ENCODE measurements at regions not wholly inside any gene's neighbourhood (a gene's known extent, or its start where the extent isn't known, plus 50 kb on each side); places are given as distances from the start of the nearest gene placed in this dataset.
"Not testable (repeated sequence)": the region's sequence is repeated elsewhere in the genome, so short reads cannot be mapped to it uniquely, and the experiment has no call there.

DNA sequence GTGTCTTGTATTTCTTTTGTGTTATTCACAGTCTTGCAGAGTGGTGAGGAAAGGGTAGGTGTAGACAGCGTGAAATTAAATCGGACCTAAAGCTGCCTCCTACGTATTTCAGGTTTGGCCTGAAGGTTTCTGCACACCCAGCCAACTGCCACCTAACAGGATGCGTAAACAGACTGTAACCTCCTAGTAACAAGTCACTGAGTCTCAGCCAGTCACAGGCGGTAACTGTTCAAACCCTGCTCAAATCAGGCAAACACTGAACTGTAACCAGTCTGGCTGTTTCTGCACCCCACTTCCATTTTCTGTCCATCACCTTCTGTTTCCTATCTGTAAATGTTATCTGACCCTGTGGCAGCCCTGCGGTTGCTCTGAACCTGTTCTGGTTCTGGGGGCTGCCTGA is 87.1 kb downstream of the ADAMTS15 start:
- Histone ChIP-seq H3K4me1 (peaks cover 0 to 24% (median 20%) of the 10 kb centered on the region in 10 experiments; a peak in 14 of 20 replicates), H3K36me3 (no peaks in the 10 kb centered on the region), H3K27ac (no peak overlapping the region), H3K4me2 (no peak overlapping the region), H4K20me1 (no peaks in the 10 kb centered on the region), H3K4me3 (no peak overlapping the region), H3K9ac (no peak overlapping the region), H3K9me3 (replicated peaks in 1 of 11) (no peaks in the 10 kb centered on the region), H3K27me3 (no peaks in the 10 kb centered on the region)
- TF ChIP-seq Cebpa-rat (IDR thresholded peaks at IDR 0.05): no peak

GRCh38 chr11:130536106-130537040 is 87.9 kb downstream of the ADAMTS15 start:
- TF ChIP-seq Cebpa-rat (IDR thresholded peaks at IDR 0.05): no peak
- Histone ChIP-seq H3K27ac (no peak overlapping the region), H3K4me2 (no peak overlapping the region)

GRCh38 chr11:130539680-130540079 is 91.2 kb downstream of the ADAMTS15 start:
- H3K9ac ChIP-seq, H3K4me3 ChIP-seq, H3K27me3 ChIP-seq, H3K4me1 ChIP-seq, H3K27ac ChIP-seq, H3K36me3 ChIP-seq, H4K20me1 ChIP-seq, H3K4me2 ChIP-seq: not testable (repeated sequence)
- H3K9me3 ChIP-seq (replicated peaks in 1 of 11): peaks cover 0 to 14% (median 0%) of the 10 kb centered on the region in 11 experiments; a peak in 1 of 22 replicates

More at GRCh38 chr11:130536106-130537040, 87.9 kb downstream of the ADAMTS15 start:
- Histone ChIP-seq H3K36me3 (no peaks in the 10 kb centered on the region), H3K4me3 (no peak overlapping the region), H4K20me1 (no peaks in the 10 kb centered on the region), H3K9me3 (replicated peaks in 1 of 11) (no peaks in the 10 kb centered on the region), H3K4me1 (peaks cover 0 to 19% (median 14%) of the 10 kb centered on the region in 10 experiments; a peak in 14 of 20 replicates), H3K9ac (no peak overlapping the region), H3K27me3 (no peaks in the 10 kb centered on the region)

DNA sequence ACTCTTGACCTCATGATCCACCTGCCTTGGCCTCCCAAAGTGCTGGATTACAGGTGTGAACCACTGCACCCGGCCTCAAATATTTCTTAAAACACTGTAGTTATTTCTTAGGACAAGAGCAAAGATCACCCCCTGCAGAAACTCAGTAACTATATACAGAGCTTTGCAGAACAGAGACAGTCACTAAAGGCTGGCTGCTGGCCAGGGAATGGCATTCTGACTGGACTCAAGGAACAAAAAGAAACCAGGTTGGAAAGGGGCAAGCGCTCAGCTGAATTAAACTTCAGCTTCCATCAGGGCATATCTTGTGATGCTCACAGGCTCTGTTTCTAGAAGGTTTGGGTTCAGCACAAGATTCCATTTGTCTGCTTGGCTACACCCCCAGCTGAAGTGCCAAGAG is 95.8 kb downstream of the ADAMTS15 start:
- H3K4me1 ChIP-seq: peaks cover 0 to 2% (median 0%) of the 10 kb centered on the region in 10 experiments; a peak in 3 of 20 replicates
- no peak overlapping the region for H3K27ac ChIP-seq
- no peaks in the 10 kb centered on the region for H3K27me3 ChIP-seq
- H3K36me3 ChIP-seq: no peaks in the 10 kb centered on the region
- no peak overlapping the region for H3K4me3 ChIP-seq
- no peak overlapping the region for H3K9ac ChIP-seq
- H4K20me1 ChIP-seq: no peaks in the 10 kb centered on the region
- H3K4me2 ChIP-seq: no peak overlapping the region
- H3K9me3 ChIP-seq (replicated peaks in 1 of 11): peaks cover 0 to 14% (median 0%) of the 10 kb centered on the region in 11 experiments; a peak in 1 of 22 replicates
- no peak for TF ChIP-seq Cebpa-rat (IDR thresholded peaks at IDR 0.05)

- Histone ChIP-seq H3K9ac (no peak overlapping the region), H3K27me3 (no peaks in the 10 kb centered on the region), H3K4me2 (no peak overlapping the region), H3K4me1 (peaks cover 0 to 15% (median under 1%) of the 10 kb centered on the region in 10 experiments; a peak in 7 of 20 replicates), H3K36me3 (no peaks in the 10 kb centered on the region), H4K20me1 (no peaks in the 10 kb centered on the region), H3K9me3 (replicated peaks in 1 of 11) (peaks cover 0 to 14% (median 0%) of the 10 kb centered on the region in 11 experiments; a peak in 1 of 22 replicates), H3K27ac (no peak overlapping the region), H3K4me3 (no peak overlapping the region)
- no peak for TF ChIP-seq Cebpa-rat (IDR thresholded peaks at IDR 0.05)
Observed at GRCh38 chr11:130545449-130546072, 97.1 kb downstream of the ADAMTS15 start.

DNA sequence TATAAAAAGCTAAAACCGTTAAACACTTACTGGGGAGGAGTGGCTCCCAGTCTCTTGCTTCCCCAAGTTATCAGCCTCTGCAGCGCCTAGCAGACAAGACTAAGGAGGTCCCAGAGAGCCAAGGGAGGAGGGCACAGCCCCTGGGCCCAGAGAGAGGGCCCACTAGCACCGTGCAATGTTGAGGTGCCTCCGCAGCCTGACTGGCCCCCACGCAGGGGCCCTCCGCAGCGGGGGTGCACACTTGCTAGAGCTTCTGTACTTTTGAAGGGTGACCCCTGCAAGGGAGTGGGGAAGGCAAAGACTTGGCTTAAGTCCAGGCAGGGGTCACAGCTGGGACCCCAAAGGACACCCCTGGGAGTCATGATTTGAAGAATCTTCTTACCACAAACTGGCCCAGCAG is 98.0 kb downstream of the ADAMTS15 start:
- no peaks in the 10 kb centered on the region for H4K20me1 ChIP-seq
- H3K9ac ChIP-seq: no peak overlapping the region
- no peak overlapping the region for H3K4me2 ChIP-seq
- H3K36me3 ChIP-seq: no peaks in the 10 kb centered on the region
- peaks cover 0 to 14% (median 0%) of the 10 kb centered on the region in 11 experiments; a peak in 1 of 22 replicates for H3K9me3 ChIP-seq (replicated peaks in 1 of 11)
- TF ChIP-seq Cebpa-rat (IDR thresholded peaks at IDR 0.05): no peak
- H3K27me3 ChIP-seq: no peaks in the 10 kb centered on the region
- H3K27ac ChIP-seq: no peak overlapping the region
- H3K4me3 ChIP-seq: no peak overlapping the region
- peaks cover 0 to 23% (median 2%) of the 10 kb centered on the region in 10 experiments; a peak in 7 of 20 replicates for H3K4me1 ChIP-seq

- H3K27ac ChIP-seq: no peak overlapping the region
- no peak overlapping the region for H3K4me2 ChIP-seq
- H3K36me3 ChIP-seq: no peaks in the 10 kb centered on the region
- peaks cover 0 to 14% (median 0%) of the 10 kb centered on the region in 11 experiments; a peak in 1 of 22 replicates for H3K9me3 ChIP-seq (replicated peaks in 1 of 11)
- H4K20me1 ChIP-seq: no peaks in the 10 kb centered on the region
- H3K4me3 ChIP-seq: no peak overlapping the region
- H3K9ac ChIP-seq: no peak overlapping the region
- no peaks in the 10 kb centered on the region for H3K27me3 ChIP-seq
- peaks cover 0 to 30% (median 2%) of the 10 kb centered on the region in 10 experiments; a peak in 7 of 20 replicates for H3K4me1 ChIP-seq
- no peak for TF ChIP-seq Cebpa-rat (IDR thresholded peaks at IDR 0.05)
Observed at GRCh38 chr11:130546901-130547694, 98.7 kb downstream of the ADAMTS15 start.

- Histone ChIP-seq H3K27me3 (no peaks in the 10 kb centered on the region), H3K4me1 (peaks cover 0 to 38% (median 2%) of the 10 kb centered on the region in 10 experiments; a peak in 7 of 20 replicates), H3K27ac (no peak overlapping the region), H3K4me3 (no peak overlapping the region), H3K9ac (no peak overlapping the region), H3K4me2 (no peak overlapping the region), H3K9me3 (replicated peaks in 1 of 11) (peaks cover 0 to 7% (median 0%) of the 10 kb centered on the region in 11 experiments; a peak in 1 of 22 replicates), H4K20me1 (no peaks in the 10 kb centered on the region), H3K36me3 (no peaks in the 10 kb centered on the region)
- no peak for TF ChIP-seq Cebpa-rat (IDR thresholded peaks at IDR 0.05)
Observed at GRCh38 chr11:130547761-130548490, 99.5 kb downstream of the ADAMTS15 start.
